ENCODE measurements at regions not wholly inside any gene's neighbourhood (a gene's known extent, or its start where the extent isn't known, plus 50 kb on each side); places are given as distances from the start of the nearest gene placed in this dataset.

- DNase-seq: no peak
These were observed 148.2 kb upstream of the FSTL4 start for GRCh38 chr5:133760532-133760931.

- DNase-seq: no peak
These were observed 146.3 kb upstream of the FSTL4 start for GRCh38 chr5:133758641-133759040.

- DNase-seq: no peak
These were observed 145.1 kb upstream of the FSTL4 start for GRCh38 chr5:133757396-133757945.

GRCh38 chr5:133756756-133757155 lies 144.4 kb upstream of the FSTL4 start:
- DNase-seq: no peak

- DNase-seq: no peak
These were observed 143.7 kb upstream of the FSTL4 start for GRCh38 chr5:133756036-133756435.

- DNase-seq: no peak
These were observed 142.3 kb upstream of the FSTL4 start for GRCh38 chr5:133754575-133755169.

- DNase-seq: no peak
These were observed 141.5 kb upstream of the FSTL4 start for GRCh38 chr5:133753856-133754255.

- no peak for DNase-seq
These were observed 139.5 kb upstream of the FSTL4 start for GRCh38 chr5:133751846-133752245.

- no peak for DNase-seq
These were observed 139.1 kb upstream of the FSTL4 start for GRCh38 chr5:133751421-133751820.

GRCh38 chr5:133750856-133751255 lies 138.5 kb upstream of the FSTL4 start:
- no peak for DNase-seq

GRCh38 chr5:133750356-133750755 lies 138.0 kb upstream of the FSTL4 start:
- DNase-seq: no peak

GRCh38 chr5:133749331-133749985 lies 137.1 kb upstream of the FSTL4 start:
- DNase-seq: no peak

GRCh38 chr5:133746834-133747233 lies 134.5 kb upstream of the FSTL4 start:
- DNase-seq: no peak

GRCh38 chr5:133744960-133745308 lies 132.6 kb upstream of the FSTL4 start:
- DNase-seq: no peak

- no peak for DNase-seq
These were observed 132.0 kb upstream of the FSTL4 start for GRCh38 chr5:133744051-133744959.

GRCh38 chr5:133742431-133742988 lies 130.2 kb upstream of the FSTL4 start:
- no peak for DNase-seq

GRCh38 chr5:133741818-133742355 lies 129.5 kb upstream of the FSTL4 start:
- no peak for DNase-seq

- no peak for DNase-seq
These were observed 129.1 kb upstream of the FSTL4 start for GRCh38 chr5:133741396-133741795.

- no peak for DNase-seq
These were observed 126.9 kb upstream of the FSTL4 start for GRCh38 chr5:133739181-133739780.

- no peak for DNase-seq
These were observed 125.9 kb upstream of the FSTL4 start for GRCh38 chr5:133738271-133738670.

- no peak for DNase-seq
These were observed 124.2 kb upstream of the FSTL4 start for GRCh38 chr5:133736512-133736911.

- DNase-seq: no peak
These were observed 123.0 kb upstream of the FSTL4 start for GRCh38 chr5:133735346-133735745.

- DNase-seq: no peak
These were observed 122.6 kb upstream of the FSTL4 start for GRCh38 chr5:133734916-133735315.
